GM21367 (cell line): ENCODE measurements at regions not wholly inside any gene's neighbourhood (a gene's known extent, or its start where the extent isn't known, plus 50 kb on each side); places are given as distances from the start of the nearest gene placed in this dataset.
A peak's percentile ranks its signal among the peaks of the same experiment; 100 is the strongest.

Experiments
- ATAC-seq: cut with Tn5 transposase; IDR thresholded peaks from one replicate; pipeline ENCODE4 v1.9.1; 2021; ENCODE audit not compliant: unreplicated experiment

DNA sequence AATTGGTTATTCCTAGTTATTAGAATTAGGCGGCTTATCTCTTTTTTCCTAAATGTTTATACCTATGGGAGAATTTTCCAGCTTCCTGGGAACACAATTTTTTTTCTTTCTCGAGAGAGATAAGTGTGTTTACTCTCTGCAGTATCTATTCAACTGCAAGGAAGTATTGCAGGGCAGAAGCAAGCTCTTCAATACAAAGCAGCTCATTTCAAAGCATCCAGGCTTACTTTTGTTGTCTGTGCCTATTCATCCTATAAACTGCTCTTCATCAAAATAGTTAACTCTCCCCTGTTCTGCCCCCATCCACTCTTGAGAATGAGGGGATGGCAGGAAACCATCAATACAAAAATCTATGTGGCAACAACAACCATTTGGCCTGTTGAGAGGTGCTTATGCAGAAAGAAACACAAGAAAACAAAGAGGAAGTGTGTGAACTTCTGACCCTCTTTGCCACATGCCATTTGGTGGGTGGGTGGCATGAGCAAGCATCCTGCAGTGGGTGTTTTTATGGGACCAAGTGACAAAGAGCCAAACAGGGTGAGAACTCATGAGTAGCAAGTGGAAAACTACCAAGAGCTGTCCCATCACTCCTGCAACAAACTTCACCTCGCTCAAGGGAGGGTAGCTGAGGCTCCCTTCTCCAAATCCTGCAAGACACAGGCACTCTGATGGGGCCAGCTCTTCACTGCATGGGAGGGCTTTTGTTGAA, 50.6 kb upstream of the MRPS6 start:
- ATAC-seq, result no peak

DNA sequence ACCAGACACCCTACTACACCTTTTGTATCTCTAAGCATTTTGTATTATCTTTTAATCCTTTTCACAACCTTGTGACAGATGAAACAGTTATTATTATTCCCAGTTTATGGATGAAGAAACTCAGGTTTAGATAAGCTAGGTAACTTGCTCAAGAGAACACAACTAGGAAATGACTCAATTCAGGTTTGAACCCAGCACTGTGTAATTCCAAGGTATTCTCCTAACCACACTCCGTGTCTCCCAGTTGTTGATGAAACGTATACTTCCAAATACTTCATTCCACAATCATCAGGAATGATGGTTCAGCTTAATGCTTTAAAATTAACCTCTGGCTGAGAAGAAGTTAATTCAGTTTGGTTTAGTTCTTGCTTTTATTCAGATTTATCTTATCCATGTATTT, 51.7 kb upstream of the MRPS6 start:
- no peak for ATAC-seq

DNA sequence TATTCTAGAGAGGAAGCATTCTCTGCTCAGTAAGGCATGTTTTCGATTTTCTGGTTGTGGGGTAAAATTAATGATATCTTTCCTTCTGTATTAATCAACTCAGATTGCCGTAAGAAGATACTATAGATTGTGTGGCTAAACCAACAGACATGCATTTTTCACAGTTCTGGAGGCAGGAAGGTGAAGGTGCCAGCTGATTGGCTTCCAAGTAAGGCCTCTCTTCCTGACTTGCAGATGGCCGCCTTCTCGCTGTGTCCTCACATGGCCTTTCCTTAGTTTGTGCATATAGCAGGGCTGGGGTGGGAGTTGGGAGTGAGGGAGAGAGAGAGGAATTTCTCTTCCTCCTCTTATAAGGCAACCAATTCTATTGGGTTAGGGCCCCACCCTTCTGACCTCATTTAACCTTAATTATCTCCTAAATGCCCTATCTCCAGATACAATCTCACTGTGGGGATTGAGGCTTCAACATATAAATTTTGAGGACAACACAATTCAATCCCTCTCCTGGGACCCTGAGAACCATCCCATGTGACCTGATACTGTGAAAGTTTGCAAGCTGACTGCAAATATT, 52.3 kb upstream of the MRPS6 start:
- ATAC-seq, result no peak

DNA sequence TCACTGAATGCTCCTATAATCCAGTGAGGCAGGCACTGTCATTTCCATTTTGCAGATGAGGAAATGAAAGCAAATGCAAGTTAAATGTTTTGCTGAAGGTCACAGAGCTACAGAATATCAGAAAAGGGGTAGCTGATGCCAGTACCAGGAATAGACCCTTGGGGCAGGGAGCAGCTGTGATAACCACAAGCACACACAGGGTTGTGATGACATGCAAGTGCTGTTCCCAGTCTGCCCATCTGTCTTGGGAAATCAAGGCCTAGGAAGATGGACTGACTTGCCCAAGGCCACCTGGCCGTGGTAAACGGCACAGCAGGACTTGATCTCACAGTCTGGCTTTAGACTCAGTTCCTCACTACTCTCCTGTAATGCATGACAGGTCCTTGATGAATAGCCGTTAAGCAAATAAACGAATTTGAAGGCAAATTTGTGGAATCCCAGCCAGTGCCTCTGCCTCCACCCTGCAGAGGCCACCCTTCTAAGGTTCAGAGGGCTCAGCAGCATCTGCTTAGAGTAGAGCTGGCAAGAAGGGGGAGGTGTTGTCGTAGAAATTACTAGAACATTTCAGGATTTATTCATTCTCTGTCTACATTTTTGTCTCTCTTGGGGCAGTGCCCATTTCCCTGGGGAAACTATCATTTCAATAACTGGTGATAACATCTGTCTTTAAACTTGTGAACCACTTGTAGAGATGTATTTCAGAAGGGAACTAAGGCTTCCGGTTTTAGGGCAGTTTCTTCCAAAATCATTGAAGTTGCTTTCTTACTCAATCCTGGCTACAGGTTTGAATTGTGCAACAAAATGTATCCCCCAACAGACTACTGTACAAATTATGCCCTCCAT, 53.2 kb upstream of the MRPS6 start:
- ATAC-seq, result peak; percentile 34

DNA sequence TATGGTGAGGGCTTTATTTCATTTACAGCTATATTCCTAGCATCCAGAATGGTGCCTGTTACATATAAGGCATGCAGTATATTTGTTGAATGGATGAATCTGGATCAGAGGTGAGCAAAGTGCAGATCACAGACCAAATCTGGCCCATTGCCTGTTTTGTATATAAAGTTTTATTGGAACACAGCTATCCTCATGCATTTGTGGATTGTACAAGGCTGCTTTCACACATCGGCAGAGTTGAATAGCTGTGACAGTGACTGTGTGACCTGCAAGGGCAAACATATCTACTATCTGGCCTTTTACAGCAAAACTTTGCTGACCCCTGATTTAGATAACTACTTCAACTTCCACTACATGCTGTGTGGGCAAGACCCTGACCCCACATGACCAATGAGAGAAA, 54.0 kb upstream of the MRPS6 start:
- no peak for ATAC-seq

DNA sequence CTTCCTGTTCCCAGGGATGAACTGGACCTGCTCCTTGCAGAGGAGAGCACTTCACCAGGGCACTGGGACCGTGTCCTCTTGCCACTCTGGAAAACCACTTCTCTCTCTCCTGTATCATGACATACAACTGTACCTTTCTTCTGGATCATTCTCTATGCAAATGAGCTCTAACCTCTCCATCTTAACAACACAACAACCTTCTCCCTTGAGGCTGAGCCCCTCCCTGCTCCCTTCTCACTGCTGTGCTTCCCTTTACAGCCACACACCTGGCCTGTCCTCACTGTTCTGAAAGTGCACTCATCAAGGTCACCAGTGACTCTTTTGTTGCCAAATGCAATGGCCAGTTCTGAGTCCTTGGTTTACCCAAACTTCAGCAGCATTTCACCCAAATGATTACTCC, 54.5 kb upstream of the MRPS6 start:
- ATAC-seq, result no peak

DNA sequence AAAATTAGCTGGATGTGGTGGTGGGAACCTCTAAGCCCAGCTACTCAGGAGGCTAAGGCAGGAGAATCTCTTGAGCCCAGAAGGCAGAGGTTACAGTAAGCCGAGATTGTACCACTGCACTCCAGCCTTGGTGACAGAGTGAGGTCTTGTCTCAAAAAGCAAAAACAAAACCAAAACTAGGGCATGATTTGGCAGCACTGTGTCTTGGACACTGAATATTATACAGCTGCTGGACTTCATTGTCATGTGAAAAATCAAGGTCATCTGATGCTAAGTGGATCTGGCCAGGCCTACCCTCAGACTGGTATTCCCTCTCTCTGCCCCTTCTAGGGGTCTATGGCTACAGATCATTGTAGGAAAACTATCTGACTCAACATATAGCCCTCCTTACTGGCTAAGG, 55.2 kb upstream of the MRPS6 start:
- no peak for ATAC-seq

DNA sequence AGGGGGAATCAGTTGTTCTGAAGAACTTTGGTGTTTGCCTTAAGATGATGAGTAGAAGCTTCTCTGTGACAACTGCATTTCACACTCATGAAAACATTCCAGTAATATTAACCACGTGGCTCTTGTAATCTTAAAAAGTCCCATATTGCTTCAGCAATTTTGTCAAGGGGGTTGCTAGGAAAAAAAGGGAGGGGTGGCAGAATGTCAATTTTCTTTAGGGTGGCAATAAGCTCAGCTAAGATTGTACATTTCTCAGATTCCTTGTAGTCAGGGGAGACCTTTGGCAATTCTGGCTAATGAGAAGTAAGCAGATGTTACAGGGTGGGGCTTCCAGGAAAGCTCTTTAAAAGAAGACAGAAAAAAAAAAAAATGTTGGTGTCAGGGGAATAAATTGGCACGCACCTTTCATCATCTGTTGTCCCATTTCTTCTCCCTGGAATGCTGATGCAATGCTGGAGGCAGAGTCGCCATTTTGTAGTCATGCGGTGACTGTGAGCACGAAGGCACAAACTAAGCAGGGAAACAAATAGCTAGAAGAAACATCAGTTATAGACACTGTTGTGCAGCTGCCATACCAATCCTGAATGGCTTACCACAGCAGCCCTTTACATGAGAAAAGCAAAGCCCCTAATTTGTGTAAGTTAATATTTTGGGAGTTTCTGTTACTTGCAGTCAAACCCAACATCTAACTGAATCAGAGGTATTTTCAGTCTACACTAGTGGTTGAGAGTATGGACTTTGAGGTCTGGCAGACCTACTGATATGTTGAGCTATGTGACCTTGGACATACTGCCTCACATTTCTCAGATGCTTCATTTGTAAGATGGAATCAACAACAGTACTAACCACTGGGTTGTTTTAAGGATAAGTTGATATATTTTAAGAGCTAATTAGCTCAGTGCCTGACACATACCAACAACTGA, 56.1 kb upstream of the MRPS6 start:
- ATAC-seq, result no peak

DNA sequence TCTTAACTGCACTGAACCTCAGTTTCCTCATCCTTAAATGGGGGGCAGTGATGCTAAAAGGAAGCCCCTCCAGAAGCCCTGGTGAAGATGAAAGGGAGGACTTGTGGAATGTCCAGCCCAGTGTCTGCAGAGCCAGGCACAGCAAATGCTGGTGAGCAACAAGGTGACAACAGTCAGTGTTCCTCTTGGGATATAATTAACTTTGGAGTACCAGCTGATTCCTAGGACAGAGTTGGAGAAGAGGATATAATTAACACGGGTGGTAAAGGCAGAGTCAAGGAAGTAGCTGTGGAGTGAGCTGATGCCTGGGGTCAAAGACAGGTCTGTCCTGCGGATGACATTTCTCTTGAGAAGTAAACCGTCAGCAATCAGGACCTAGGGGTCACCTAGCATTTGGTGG, 60.7 kb upstream of the MRPS6 start:
- no peak for ATAC-seq

DNA sequence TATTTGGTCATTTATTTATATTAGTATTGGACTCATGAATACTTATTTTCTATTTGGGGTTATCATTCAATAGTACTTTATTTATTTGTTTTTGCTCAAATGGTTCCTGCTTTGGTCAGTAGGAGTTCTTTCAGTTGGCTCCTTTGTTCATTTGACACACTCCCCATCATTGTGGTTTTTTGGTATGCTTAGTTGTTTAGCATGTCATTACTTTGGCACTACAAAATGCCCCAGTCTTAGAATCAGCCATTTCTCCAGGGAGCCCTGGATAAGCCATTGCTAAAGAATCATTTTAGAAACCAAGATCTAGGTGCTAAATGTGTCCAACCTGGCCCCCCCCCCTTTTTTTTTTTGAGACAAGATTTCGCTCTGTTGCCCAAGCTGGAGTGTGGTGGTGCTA, 61.7 kb upstream of the MRPS6 start:
- no peak for ATAC-seq

DNA sequence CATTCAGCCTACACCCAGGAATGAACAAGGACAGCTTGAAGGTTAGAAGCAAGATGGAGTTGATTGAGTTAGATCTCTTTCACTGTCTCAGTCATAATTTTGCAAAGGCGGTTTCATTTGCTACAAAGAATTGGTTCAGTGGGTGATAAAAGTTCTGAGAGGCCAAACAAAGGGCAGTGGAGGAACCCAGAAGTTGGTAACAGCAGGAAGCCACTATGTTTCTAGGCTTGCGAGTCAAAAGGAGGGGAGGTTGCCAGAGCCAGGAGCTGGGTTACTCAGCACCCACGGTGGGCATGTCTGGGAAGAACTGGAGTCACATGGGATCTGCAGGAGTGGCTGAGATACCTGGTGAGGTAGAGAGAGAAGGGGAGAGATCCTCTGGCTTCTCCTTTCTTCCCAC, 64.2 kb upstream of the MRPS6 start:
- no peak for ATAC-seq

DNA sequence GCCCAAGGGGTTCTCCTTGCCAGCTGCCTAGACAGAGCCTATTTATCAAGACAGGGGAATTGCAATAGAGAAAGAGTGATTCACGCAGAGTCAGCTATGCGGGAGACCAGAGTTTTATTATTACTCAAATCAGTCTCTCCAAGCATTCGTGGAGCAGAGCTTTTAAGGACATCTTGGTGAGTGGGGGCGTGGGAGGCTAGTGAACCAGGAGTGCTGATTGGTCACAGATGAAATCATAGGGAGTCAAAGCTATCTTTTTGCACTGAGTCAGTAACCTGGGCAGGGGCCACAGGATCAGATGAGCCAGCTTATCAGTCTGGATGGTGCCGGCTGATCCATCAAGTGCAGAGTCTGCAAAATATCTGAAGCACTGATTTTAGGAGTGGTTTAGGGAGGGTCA, 64.8 kb upstream of the MRPS6 start:
- ATAC-seq, result no peak

DNA sequence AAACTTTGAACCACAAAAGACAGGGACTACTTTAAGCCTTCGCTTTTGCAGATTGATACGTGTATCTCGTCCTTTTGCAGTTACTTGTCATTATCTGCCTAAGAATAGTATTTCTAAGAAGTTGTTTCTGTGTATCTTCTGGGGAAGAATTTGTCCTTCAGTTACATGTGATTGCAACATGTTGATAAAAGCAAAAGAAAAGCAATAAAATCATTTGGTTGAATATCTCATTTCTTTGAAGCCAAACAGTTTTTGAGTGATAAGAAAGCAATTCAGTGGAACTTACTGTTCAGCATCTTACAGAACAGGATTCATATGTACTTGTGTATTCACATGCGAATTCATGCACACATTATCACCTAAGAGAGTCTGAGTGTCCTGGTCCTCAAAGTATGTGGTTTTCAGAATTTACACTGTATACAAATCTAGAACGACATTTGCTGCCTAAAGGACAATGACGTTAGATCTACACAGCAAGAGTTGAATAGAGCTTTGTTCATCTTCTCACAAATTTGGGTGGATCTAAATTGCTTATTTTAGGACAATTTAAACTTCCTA, 66.7 kb upstream of the MRPS6 start:
- ATAC-seq, result no peak

DNA sequence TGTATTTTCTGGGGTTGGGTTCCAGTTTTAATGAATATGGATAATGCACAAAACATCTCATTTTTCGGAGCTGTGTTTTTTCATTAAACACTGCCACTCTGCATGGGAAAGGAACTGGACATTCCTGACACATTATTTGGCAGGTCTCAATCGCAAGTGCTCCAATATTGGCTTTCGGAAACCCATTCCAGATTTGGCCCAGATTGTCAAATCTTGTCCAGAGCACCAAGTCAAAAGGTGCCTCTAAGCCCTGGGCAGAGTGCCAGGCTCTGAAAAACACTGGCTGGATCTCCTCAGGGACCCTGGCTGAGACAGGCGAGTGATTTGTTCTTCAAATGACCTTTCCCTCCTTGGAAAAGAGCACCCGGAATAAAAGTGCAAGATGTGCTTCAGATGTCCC, 68.4 kb upstream of the MRPS6 start:
- ATAC-seq, result no peak

DNA sequence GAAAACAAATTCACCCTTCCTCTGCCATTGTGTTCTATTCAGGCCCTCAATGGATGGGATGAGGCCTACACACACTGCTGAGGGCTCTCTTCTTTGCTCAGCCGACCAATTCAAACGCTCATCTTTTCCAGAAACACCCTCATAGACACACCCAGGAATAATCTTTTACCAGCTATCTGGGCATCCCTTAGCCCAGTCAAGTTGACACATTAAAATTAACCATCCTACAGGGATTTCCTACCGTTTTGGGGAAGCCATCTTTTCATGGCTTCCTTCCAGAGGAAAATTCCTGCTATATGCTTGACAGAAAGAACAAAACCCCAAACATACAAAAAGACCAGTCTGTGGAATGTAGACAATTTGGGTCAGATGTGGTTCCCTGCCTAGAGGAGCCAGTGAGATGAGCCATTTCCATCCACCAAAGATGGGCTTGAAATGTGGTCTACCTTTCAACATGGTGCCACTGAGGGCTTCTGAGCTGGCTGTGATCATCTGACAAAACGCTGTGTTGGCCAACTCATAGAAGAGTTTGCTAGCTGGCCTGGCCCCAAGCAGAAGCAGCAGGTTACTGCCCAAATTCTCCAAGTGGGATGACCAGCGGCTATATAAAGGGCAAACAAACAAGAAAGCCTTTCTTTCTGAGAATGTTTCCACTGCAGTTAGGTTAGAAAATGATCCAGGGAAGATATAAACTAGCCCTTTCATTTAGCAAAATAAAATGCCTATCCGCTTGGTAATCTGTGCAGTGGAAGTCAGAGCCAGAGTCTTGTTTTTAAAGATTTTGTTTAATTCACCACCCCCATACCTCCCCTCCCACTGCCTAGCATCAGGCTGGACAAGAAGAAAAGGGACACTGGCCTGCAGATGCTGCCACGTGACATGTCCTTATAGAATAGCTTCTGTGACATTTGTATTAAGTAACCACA, 69.1 kb upstream of the MRPS6 start:
- ATAC-seq, result no peak

DNA sequence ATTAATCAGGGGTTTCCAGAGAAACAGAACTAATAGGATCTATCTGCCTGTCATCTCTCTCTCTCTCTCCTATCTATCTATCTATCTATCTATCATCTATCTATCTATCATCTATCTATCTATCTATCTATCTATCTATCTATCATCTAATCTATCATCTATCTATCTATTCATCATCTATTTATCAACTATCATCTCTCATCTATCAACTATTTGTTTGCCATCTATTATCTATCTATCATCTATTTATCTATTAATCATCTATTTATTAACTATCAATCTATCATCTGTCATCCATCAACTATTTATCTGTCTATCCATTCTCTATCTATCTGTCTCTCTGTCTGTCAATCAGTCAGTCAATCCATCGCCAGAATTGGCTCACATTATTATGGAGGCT, 70.0 kb upstream of the MRPS6 start:
- ATAC-seq, result no peak

DNA sequence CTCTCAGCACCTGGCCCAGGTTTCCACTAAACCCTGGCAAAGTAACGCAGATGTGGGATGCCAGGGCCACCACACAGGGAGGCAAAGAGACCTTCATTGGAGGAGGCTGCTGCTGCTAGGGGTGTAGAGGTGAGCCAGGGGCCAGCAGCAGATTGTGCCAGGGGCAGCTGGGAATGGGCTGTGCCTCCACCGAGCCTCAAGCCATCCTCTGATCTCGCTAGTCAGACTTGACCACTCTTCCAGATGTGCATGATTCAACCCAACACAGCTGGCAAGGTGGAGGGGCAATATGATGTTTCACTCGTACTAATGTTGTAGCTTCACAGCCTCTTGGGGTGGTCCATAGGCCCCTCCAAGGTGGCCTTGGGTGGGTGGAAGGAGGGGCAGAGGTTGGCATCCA, 73.0 kb upstream of the MRPS6 start:
- ATAC-seq, result no peak

DNA sequence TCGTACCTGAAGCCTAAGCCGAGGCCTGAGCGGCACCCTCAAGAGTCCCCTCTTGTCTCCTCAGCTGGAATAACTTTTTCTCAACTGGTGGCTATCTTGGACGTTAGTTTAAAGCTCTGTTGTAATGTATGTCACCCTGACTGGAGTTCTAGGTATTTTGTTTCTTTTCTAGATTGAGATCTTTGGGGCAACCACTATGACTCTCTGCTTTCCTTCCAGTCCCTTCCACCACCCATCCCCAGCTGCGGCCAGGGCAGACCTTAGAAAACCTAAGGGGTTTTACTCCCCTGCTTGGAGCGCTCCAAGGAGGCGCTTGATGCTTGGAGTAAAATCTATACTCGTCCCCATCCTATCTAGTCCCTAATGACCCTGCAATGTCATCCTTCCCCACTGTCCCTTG, 74.6 kb upstream of the MRPS6 start:
- ATAC-seq, result no peak

DNA sequence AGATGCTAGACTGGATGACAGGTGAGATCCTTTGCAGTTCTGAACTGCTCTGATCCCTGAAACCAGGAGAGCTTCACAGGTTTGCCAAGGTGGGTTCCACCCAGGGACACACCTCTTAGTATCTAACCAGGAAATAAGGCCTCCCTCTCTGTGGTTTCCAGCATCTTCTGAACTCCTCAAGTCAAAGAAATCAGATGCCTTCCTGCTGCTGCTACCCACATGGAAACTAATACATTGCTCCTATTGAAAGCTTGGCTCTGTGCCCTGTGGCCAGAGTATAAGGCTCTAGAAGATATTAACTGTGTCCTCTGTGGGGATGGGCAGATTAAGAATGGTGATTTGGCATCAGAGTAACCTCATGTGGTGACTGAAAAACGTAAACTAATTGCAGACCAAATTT, 75.0 kb upstream of the MRPS6 start:
- no peak for ATAC-seq

DNA sequence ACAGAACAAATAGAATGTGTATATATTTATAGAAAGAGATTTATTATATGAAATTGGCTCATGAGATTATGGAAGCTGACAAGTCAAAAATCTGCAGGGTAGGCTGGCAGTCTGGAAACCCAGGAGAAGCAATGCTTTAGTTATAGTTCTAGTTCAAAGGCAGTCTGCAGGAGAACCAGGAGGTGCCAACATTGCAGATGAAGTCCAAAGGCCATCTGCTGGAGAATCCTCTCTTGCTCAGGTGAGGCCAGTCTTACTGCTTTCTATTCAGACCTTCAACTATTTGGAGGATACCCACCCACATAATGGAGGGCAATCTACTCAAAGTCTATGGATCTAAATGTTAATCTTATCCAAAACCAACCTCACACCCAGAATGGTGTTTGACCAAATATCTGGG, 75.9 kb upstream of the MRPS6 start:
- no peak for ATAC-seq
